Stimulated activated CD8-positive, alpha-beta memory T cell treated with anti-CD3 and anti-CD28 coated beads, Interleukin-15, amount 100 ng/mL, for 4 hours (primary cell): ENCODE measurements at regions not wholly inside any gene's neighbourhood (a gene's known extent, or its start where the extent isn't known, plus 50 kb on each side); places are given as distances from the start of the nearest gene placed in this dataset.
"Not testable (repeated sequence)": the region's sequence is repeated elsewhere in the genome, so short reads cannot be mapped to it uniquely, and the experiment has no call there.

Experiments used
- DNase-seq, 2 donors: peaks; one replicate each; pipeline ENCODE4 v3.0.0-alpha.2; 2020; ENCODE audit warnings: low read depth in 2 of 2

GRCh38 chr6:134674562-134674961 lies 275.3 kb downstream of the ALDH8A1 start:
- DNase-seq = no peak

GRCh38 chr6:134669485-134669884 lies 280.4 kb downstream of the ALDH8A1 start:
- no peak for DNase-seq

- no peak for DNase-seq
Measured at GRCh38 chr6:134667111-134667510, 282.8 kb downstream of the ALDH8A1 start.

- no peak for DNase-seq
Measured at GRCh38 chr6:134666125-134666524, 283.8 kb downstream of the ALDH8A1 start.

- DNase-seq = no peak
Measured at GRCh38 chr6:134665029-134665723, 284.7 kb downstream of the ALDH8A1 start.

- no peak for DNase-seq
Measured at GRCh38 chr6:134663800-134664535, 285.9 kb downstream of the ALDH8A1 start.

GRCh38 chr6:134663356-134663755 lies 286.5 kb downstream of the ALDH8A1 start:
- no peak for DNase-seq

GRCh38 chr6:134662077-134662700 lies 287.7 kb downstream of the ALDH8A1 start:
- no peak for DNase-seq

- DNase-seq = not testable (repeated sequence)
Measured at GRCh38 chr6:134659885-134660284, 290.0 kb downstream of the ALDH8A1 start.

GRCh38 chr6:134658596-134658995 lies 291.3 kb downstream of the ALDH8A1 start:
- DNase-seq = no peak

GRCh38 chr6:134657751-134658527 lies 292.0 kb downstream of the ALDH8A1 start:
- DNase-seq = no peak

- DNase-seq = no peak
Measured at GRCh38 chr6:134657343-134657742, 292.6 kb downstream of the ALDH8A1 start.

GRCh38 chr6:134654751-134655150 lies 295.1 kb downstream of the ALDH8A1 start:
- no peak for DNase-seq

- DNase-seq = no peak
Measured at GRCh38 chr6:134651519-134651918, 298.4 kb downstream of the ALDH8A1 start.

- DNase-seq = no peak
Measured at GRCh38 chr6:134647861-134648260, 302.0 kb downstream of the ALDH8A1 start.

GRCh38 chr6:134642819-134643218 lies 307.1 kb downstream of the ALDH8A1 start:
- DNase-seq = no peak

- DNase-seq = no peak
Measured at GRCh38 chr6:134642279-134642678, 307.6 kb downstream of the ALDH8A1 start.

- peak; percentile 47 to 70 for DNase-seq
Measured at GRCh38 chr6:134640975-134641429, 308.9 kb downstream of the ALDH8A1 start.

- DNase-seq = no peak
Measured at GRCh38 chr6:134640229-134640628, 309.7 kb downstream of the ALDH8A1 start.

- no peak for DNase-seq
Measured at GRCh38 chr6:134637847-134638437, 312.0 kb downstream of the ALDH8A1 start.

- no peak for DNase-seq
Measured at GRCh38 chr6:134637282-134637681, 312.6 kb downstream of the ALDH8A1 start.
